ENCODE measurements at regions not wholly inside any gene's neighbourhood (a gene's known extent, or its start where the extent isn't known, plus 50 kb on each side); places are given as distances from the start of the nearest gene placed in this dataset.

GRCh38 chr1:239436286-239436685 lies 49.9 kb downstream of the CHRM3 start:
- DNase-seq (ENCODE audit: low read depth in 2 of 3, low spot score in 1 of 3): no peak

DNA sequence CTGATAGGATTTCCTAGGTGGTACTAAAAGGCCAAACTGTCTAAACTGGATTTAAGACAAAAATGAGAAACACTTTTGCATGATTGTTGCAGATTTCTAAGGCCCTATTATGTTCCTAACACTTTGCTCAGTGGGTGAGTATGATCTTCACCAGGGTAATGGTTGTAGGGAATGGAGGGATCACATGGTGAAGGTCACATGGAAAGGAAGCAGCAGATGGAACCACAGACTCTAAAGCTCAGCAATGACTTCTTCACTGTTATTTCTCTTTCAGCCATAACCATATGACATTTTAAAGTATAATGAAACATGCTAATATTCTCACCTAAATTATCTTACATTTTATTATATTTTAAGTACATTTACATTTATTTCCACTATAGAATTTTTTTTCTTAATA lies 51.5 kb downstream of the CHRM3 start:
- DNase-seq (ENCODE audit: low read depth in 2 of 3, low spot score in 1 of 3): no peak

DNA sequence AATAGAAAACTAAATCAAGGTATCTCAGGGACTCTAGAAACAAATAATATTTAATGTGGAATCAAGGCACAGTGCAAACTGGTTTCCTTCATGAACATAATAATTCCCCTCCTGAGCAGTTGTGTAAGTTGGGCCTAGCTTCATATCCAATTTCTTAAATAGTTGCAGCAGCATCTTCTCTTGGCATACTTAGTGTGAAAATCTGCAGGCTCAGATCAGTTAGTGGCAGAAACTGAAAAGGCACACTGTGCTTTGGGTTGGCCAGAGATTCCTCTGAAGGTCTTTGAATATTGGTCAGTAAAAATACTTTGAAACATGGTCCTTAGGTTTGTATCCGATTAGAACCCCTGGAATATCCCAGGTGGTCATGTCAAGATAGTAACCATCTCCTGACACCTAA lies 52.5 kb downstream of the CHRM3 start:
- DNase-seq (ENCODE audit: low read depth in 2 of 3, low spot score in 1 of 3): no peak

- DNase-seq (ENCODE audit: low read depth in 2 of 3, low spot score in 1 of 3): no peak
Measured at GRCh38 chr1:239443361-239443760, 57.0 kb downstream of the CHRM3 start.

- DNase-seq (ENCODE audit: low read depth in 2 of 3, low spot score in 1 of 3): no peak
Measured at GRCh38 chr1:239446611-239447010, 60.2 kb downstream of the CHRM3 start.

- DNase-seq (ENCODE audit: low read depth in 2 of 3, low spot score in 1 of 3): no peak
Measured at GRCh38 chr1:239448911-239449310, 62.5 kb downstream of the CHRM3 start.

- DNase-seq (ENCODE audit: low read depth in 2 of 3, low spot score in 1 of 3): no peak
Measured at GRCh38 chr1:239455743-239456142, 69.4 kb downstream of the CHRM3 start.

DNA sequence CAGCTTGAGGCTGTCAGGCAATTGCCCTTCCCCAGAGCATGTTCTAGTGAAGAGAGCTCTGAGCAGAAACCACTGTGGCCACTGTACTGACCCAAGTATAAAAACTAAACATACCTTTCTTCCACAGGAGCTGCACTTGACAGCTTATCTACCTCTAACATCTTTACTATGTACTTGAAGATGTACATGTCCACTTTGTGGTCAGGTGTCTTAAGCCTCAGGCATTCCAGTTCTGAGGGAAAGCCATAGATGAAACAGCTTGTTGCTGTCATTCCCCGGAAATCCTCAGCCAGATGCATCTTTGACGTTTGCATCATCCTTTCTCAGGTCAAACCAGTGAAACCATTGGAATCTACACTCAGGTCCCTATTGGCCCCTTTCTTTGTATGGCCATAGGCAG lies 70.4 kb downstream of the CHRM3 start:
- DNase-seq (ENCODE audit: low read depth in 2 of 3, low spot score in 1 of 3): no peak

- DNase-seq (ENCODE audit: low read depth in 2 of 3, low spot score in 1 of 3): no peak
Measured at GRCh38 chr1:239457491-239458143, 71.2 kb downstream of the CHRM3 start.

DNA sequence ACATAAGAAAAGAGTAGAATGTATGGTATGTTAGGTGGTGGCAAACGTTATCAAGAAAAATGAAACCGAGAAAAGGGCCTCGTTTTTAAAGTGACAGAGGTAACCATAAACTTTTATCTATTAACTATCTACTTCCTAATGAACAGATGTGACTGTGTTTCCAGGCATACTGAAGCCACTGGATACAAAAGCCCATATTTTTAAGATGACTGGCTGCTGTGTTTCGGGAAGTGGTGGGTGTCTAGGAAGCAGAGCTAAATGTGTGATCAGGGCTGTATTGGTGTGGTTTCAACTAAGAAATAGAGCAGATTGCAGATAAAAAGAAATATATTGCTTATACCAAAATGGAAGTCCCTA lies 71.8 kb downstream of the CHRM3 start:
- DNase-seq (ENCODE audit: low read depth in 2 of 3, low spot score in 1 of 3): no peak

GRCh38 chr1:239467730-239468129 lies 81.4 kb downstream of the CHRM3 start:
- no peak for DNase-seq (ENCODE audit: low read depth in 2 of 3, low spot score in 1 of 3)

- DNase-seq (ENCODE audit: low read depth in 2 of 3, low spot score in 1 of 3): no peak
Measured at GRCh38 chr1:239478069-239478468, 91.7 kb downstream of the CHRM3 start.

DNA sequence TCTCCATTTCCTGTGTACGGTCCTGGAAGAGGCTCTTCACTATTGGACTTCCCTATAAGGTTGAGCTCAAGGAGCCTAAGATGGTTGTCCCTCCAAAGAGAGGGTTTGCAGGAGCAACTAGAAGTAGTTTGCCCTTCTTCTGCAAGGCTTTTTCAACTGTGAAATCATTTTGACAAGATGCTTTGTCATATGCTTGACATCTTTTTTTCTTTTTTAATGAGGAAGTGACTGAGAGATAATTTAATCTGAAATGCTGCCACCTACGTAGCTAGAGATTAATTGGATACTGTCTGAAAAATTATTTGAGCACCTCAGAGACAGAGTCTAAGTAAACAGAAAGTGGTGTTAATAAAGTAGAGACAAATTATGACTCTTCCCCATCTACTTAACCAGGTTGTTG lies 97.0 kb downstream of the CHRM3 start:
- no peak for DNase-seq (ENCODE audit: low read depth in 2 of 3, low spot score in 1 of 3)

DNA sequence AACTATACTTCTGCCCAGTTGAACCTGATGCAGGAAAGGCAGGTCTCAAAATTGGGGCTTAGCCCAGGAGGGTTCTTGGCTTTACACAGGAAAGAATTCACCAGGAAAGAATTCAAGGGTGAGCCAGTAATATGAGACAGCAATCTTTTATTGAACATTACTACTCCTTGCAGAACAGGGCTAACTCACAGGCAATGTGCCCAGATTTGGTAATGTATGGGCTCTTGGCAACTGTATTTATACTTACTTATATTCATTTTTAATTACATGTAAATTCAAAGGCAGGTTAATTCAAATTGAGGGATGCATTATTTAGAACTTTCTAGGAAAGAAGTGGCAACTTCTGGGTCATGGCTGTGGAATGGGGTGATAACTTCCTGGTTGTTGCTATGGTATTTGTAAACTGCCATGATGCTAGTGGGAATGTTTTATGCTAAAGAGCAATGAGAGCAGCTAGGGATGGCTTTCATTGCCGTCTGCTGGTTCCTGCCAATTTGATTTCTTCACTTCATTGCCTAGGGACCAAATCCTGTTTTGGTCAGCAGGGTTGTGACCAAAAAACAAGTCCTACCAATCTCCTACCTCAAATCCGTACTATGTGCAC lies 107.5 kb downstream of the CHRM3 start:
- no peak for DNase-seq (ENCODE audit: low read depth in 2 of 3, low spot score in 1 of 3)

DNA sequence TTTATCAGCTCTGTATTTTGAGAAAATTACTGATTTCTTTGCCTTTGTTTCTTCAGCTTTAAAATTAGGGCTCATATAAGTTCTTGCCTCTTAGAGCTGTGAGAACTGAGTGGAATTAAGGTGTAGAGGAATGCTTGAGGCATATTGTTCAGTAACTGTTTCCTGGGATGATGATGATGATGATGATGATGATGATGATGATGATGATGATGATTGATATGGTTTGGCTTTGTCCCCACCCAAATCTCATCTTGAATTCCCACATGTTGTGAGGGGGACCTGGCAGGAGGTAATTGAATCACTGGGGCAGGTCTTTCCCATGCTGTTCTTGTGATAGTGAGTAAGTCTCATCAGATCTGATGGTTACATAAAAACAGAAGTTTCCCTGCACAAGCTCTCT lies 118.7 kb downstream of the CHRM3 start:
- DNase-seq (ENCODE audit: low read depth in 2 of 3, low spot score in 1 of 3): no peak

DNA sequence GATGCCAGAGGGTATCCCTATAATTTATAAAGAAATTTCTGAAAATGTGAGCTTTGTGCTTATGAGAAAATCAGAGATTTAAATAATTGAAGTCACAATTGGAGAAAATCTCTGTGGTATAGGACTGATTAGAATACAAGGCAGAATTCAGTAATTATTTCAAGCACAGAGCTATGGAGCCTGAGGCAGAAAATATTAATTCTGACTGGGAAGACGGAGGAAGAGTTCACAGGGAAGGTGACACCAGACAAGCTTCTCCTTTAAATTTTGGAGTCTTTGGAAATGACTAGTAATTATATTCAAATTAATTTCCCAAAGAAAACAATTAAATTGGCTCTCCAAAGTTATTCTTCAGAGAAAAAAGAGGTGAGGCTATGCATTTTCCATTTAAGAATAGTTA lies 121.5 kb downstream of the CHRM3 start:
- DNase-seq (ENCODE audit: low read depth in 2 of 3, low spot score in 1 of 3): no peak

DNA sequence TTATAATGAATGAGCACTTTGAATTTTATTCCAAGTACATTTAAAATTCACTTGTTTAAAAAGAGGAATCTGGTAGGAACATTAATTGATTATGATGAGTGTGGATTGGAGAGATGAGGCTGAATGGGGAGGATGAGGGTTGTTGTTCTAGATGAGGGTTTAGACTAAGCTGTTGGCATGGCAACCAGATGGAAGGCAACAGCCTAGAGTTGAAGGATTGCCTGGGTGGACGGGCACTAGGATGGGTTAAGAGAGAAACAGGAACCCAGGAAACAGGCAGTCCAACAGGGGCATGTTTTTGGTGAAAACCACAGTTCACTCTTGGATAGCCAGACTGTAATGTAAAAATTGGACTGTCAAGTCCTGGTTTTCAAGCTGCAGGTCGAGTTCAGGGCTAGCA lies 125.5 kb downstream of the CHRM3 start:
- no peak for DNase-seq (ENCODE audit: low read depth in 2 of 3, low spot score in 1 of 3)

GRCh38 chr1:239516579-239516978 lies 130.2 kb downstream of the CHRM3 start:
- DNase-seq (ENCODE audit: low read depth in 2 of 3, low spot score in 1 of 3): no peak

- DNase-seq (ENCODE audit: low read depth in 2 of 3, low spot score in 1 of 3): no peak
Measured at GRCh38 chr1:239526391-239526790, 140.0 kb downstream of the CHRM3 start.

DNA sequence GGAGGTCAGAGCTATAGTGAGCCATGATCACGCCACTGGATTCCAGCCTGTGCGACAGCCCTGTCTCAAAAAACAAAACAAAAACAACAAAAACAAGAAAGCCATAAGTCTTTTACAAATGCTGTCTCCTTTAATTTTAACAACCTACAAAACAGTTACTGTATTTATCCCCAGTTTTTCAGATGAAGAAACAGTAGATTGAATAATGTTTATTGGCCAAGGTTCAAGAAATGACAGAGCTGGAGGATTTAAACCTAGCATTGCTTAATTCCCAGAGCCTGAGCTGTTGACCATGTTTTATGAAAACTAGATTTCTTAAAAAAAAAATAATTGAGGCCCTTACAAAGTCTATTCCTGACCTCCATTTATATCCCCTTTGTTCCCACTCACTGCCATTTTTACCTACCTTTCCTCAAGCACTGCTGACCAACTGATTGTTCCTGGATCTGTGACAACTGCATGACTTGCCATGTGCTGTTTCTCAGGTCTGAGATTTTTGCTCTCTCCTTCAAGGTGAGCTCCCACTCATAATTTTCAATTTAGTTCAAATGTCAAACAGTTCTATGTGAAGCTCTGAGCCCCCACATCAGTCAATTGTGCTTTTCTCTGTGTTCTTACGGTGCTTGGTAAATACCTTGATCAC lies 140.8 kb downstream of the CHRM3 start:
- DNase-seq (ENCODE audit: low read depth in 2 of 3, low spot score in 1 of 3): no peak

- no peak for DNase-seq (ENCODE audit: low read depth in 2 of 3, low spot score in 1 of 3)
Measured at GRCh38 chr1:239536165-239536849, 149.9 kb downstream of the CHRM3 start.

DNA sequence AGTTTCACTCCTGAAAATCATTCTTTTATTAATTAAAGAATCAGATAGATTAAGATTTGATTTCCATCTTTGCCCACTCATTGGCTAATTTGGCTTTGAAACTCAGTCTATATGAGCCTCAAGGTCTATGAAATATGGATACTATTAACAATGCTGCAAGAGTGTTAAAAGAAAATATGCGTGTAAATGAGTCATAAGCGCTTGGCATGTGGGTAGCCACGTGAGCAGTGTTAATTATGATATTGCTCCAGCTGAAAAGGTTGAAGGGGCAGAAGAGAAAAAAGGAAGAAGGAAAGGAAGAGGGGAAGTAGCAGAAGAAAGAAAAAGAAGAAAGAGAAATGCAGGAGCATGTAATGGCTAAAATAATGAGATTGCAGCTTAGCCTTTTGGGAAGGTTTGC lies 151.4 kb downstream of the CHRM3 start:
- DNase-seq (ENCODE audit: low read depth in 2 of 3, low spot score in 1 of 3): no peak
